GM12878 (cell line): ENCODE measurements at regions not wholly inside any gene's neighbourhood (a gene's known extent, or its start where the extent isn't known, plus 50 kb on each side); places are given as distances from the start of the nearest gene placed in this dataset.

Source experiments
- CREB1 ChIP-seq: IDR thresholded peaks from 2 replicates; pipeline ENCODE4 v1.6.1; 2012; ENCODE audit warnings: low read depth, mild to moderate bottlenecking, inconsistent platforms
- TF ChIP-seq, protein P1 (sequence below), 3 experiments: IDR thresholded peaks in 2 of 3; conservative IDR thresholded peaks in 1 of 3; 2 replicates each; pipeline ENCODE4 v1.5.1; 2011; ENCODE audit warnings: low read depth in 3 of 3, low read length in 3 of 3, mild to moderate bottlenecking in 3 of 3, control low read depth in 2 of 3, moderate library complexity in 2 of 3, inconsistent platforms in 1 of 3, mixed read lengths in 1 of 3; ENCODE audit not compliant: control insufficient read depth in 2 of 3, insufficient read depth in 1 of 3; ENCODE audit errors: extremely low read depth in 1 of 3
- TF ChIP-seq, protein P2 (sequence below): IDR thresholded peaks from 2 replicates; pipeline ENCODE4 v1.6.1; 2012; ENCODE audit warnings: low read depth, low read length, improper control_type of control experiment

DNA sequence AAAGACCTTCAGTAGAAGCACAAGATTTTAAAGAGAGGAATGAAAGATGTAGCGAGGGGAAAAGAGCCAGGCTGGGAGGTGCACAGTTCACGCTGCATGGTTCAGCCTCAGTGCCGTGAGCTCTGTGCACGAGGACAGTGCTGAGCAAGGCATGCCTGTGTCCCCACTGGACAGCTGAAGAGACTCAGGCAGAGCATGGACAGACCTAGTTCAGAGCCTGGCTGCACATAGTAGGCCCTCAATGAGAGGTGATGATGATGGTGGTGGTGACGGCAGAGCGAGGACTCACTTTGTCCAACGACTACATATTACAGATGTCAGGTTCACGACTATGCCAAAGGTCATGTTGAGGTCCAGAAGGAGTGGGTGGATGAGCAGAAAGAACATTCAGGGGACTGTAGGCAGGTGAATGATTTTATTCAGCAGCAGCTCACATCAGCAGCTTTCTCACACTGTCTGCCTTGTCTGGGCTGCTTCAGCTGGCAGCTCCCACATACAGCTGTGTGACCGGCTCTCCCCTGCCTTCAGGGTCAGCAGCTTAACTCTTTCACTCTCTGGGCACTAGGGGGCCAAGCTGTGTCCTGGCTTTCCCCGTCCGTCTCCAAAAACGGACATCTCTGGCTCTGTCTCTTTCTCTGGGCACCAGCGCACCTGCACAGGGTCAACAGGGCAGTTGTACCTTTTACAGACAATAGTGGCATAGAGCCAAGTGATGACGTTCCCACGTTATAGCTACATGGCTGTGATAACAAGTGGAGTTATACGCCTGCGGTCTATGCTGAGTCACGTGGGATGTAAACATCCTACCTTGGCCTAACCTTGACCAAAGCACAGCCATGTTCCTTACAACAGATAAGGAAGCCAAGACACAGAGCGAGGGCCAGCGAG is 83.4 kb upstream of the KCNK12 start:
- no peak for TF ChIP-seq CREB1
- TF ChIP-seq, protein P1, sequence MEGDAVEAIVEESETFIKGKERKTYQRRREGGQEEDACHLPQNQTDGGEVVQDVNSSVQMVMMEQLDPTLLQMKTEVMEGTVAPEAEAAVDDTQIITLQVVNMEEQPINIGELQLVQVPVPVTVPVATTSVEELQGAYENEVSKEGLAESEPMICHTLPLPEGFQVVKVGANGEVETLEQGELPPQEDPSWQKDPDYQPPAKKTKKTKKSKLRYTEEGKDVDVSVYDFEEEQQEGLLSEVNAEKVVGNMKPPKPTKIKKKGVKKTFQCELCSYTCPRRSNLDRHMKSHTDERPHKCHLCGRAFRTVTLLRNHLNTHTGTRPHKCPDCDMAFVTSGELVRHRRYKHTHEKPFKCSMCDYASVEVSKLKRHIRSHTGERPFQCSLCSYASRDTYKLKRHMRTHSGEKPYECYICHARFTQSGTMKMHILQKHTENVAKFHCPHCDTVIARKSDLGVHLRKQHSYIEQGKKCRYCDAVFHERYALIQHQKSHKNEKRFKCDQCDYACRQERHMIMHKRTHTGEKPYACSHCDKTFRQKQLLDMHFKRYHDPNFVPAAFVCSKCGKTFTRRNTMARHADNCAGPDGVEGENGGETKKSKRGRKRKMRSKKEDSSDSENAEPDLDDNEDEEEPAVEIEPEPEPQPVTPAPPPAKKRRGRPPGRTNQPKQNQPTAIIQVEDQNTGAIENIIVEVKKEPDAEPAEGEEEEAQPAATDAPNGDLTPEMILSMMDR (IDR thresholded peaks at IDR 0.05 in 2 of 3, conservative IDR thresholded peaks at IDR 0.05 in 1 of 3; ENCODE audit: control insufficient read depth in 2 of 3, extremely low read depth in 1 of 3, insufficient read depth in 1 of 3, low read depth in 3 of 3, low read length in 3 of 3) = peak in 2 of 3 experiments; percentile 31 to 35; a peak in 3 of 6 replicates
- TF ChIP-seq, protein P2, sequence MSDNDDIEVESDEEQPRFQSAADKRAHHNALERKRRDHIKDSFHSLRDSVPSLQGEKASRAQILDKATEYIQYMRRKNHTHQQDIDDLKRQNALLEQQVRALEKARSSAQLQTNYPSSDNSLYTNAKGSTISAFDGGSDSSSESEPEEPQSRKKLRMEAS = no peak
